Panc1 (cell line): ENCODE measurements at regions not wholly inside any gene's neighbourhood (a gene's known extent, or its start where the extent isn't known, plus 50 kb on each side); places are given as distances from the start of the nearest gene placed in this dataset.

ENCODE experiments used
- ATAC-seq: fragments of 200-7000 bp; cut with Tn5 transposase; 2 replicates; pipeline ENCODE4 v1.9.1; 2020; ENCODE audit warnings: mild to moderate bottlenecking, moderate library complexity
- BruUV-seq: library from RNA; stranded (reverse); fragments of 400-500 nt; replicated peaks from 2 replicates; lab custom pipeline; 2021; lab: Mats Ljungman, UMichigan
- CTCF ChIA-PET: fragments of 300-600 bp; sonication (Branson Sonifier 250); formaldehyde crosslinking; loops from one replicate; lab custom pipeline; 2022; ENCODE audit warnings: antibody characterized with exemption; lab: Charles Lee
- POLR2A ChIA-PET: fragments of 300-600 bp; sonication (Branson Sonifier 250); formaldehyde crosslinking; loops from one replicate; lab custom pipeline; 2022; ENCODE audit warnings: antibody characterized with exemption; lab: Charles Lee
- DNase-seq: peaks from one replicate; pipeline ENCODE4 v3.0.0-alpha.2; 2010; ENCODE audit warnings: low read depth, low spot score
- H3K27ac ChIP-seq: 2 replicates; pipeline ENCODE4 v1.5.1; 2011; ENCODE audit warnings: mild to moderate bottlenecking, low read length, inconsistent platforms
- H3K27me3 ChIP-seq: fragments of 200-500 bp; sonication (Bioruptor generic); 2 replicates; pipeline ENCODE4 v1.6.0; 2014; ENCODE audit warnings: low read length, inconsistent platforms; ENCODE audit not compliant: control insufficient read depth, insufficient read depth
- H3K36me3 ChIP-seq: fragments of 200-500 bp; sonication (Bioruptor generic); 2 replicates; pipeline ENCODE4 v1.5.1; 2014; ENCODE audit warnings: inconsistent platforms, mild to moderate bottlenecking, low read length, moderate library complexity; ENCODE audit not compliant: control insufficient read depth, insufficient read depth
- H3K4me1 ChIP-seq: 2 replicates; pipeline ENCODE4 v1.5.1; 2011; ENCODE audit warnings: inconsistent platforms, mild to moderate bottlenecking, low read length, moderate library complexity; ENCODE audit not compliant: control insufficient read depth, insufficient read depth
- H3K4me3 ChIP-seq, 2 experiments: 2 replicates each; pipeline ENCODE4 v1.5.1; 2011 to 2012; ENCODE audit warnings: low read depth in 2 of 2, low read length in 2 of 2, mild to moderate bottlenecking in 2 of 2, inconsistent platforms in 1 of 2, moderate library complexity in 1 of 2
- H3K9me3 ChIP-seq: fragments of 200-500 bp; sonication (Bioruptor generic); 2 replicates; pipeline ENCODE4 v1.5.1; 2014; ENCODE audit warnings: low read depth, mild to moderate bottlenecking, inconsistent platforms, low read length, moderate library complexity; ENCODE audit not compliant: control insufficient read depth, insufficient read depth
- POLR2AphosphoS5 ChIP-seq: IDR thresholded peaks from 2 replicates; pipeline ENCODE4 v1.6.1; 2012; ENCODE audit warnings: mild to moderate bottlenecking, low read depth, low read length, moderate library complexity
- REST ChIP-seq, 2 experiments: IDR thresholded peaks; 2 replicates each; pipeline ENCODE4 v1.6.1; 2011 to 2012; ENCODE audit warnings: low read depth in 2 of 2, control low read depth in 1 of 2, low read length in 1 of 2, mild to moderate bottlenecking in 1 of 2, moderate library complexity in 1 of 2; ENCODE audit not compliant: insufficient read depth in 1 of 2
- SIN3A ChIP-seq: IDR thresholded peaks from 2 replicates; pipeline ENCODE4 v1.6.1; 2012; ENCODE audit warnings: low read depth, mild to moderate bottlenecking, low read length, moderate library complexity, borderline replicate concordance; ENCODE audit not compliant: insufficient read depth
- TCF7L2 ChIP-seq: IDR thresholded peaks from 2 replicates; pipeline ENCODE4 v1.6.1; 2011; ENCODE audit warnings: mild to moderate bottlenecking, low read depth, low read length, inconsistent platforms
- in situ Hi-C: cut with HindIII; loops from 2 replicates; pipeline ENCODE4 v1.10.0; 2016; ENCODE audit warnings: low sequenced_read_pairs, low pct_unique_long_range_greater_than_20kb
- intact Hi-C: fragments of 100-400 bp; cut with micrococcal nuclease; formaldehyde crosslinking; loops from one replicate; pipeline ENCODE4 v1.10.0; 2022; ENCODE audit not compliant: unreplicated experiment
- TF ChIP-seq, protein P1 (sequence below): fragments of 450-650 bp; IDR thresholded peaks from 2 replicates; pipeline ENCODE4 v1.5.1; 2017; ENCODE audit warnings: mild to moderate bottlenecking

DNA sequence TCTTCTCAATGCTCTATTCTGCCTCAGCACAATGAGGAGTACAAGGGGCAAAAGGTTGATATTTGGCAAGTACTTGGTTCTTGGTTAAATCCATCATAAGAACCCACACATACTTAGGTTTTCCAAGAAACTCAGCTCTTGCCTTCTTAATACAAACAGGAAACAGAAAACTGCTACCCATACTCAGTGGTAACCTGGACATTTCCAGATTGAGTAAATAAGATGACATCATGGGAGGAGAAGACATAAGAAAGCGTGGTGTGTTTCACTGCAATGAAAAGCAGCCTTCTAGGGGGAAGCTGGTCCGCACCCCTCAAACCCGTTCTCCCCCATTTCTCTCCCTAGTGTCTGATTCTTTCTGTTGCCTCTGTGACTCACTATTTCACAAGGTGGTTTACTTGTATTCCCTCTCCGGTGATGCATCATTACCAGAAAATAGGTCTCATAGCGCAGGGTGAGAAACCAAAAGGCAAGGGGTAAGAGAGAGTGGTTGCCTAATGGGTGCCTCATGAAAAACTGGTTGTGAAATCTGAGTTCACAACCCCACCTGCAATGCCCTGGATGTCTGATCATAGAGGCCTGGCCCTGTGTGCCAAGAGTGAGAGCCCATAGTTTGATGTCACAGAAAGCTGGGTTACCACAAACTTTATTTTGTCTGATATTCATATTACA is 326.5 kb upstream of the TBX3 start:
- BruUV-seq, result no TSS peak
- H3K4me3 ChIP-seq, result no peak overlapping the region
- H3K27me3 ChIP-seq, result no peaks in the 10 kb centered on the region; the same call in 1 of the 2 replicates
- no peaks in the 10 kb centered on the region for H3K9me3 ChIP-seq
- TF ChIP-seq SIN3A (no peak), REST (IDR thresholded peaks at IDR 0.05; ENCODE audit: insufficient read depth in 1 of 2, low read depth in 2 of 2, low read length in 1 of 2) (no peak), POLR2AphosphoS5 (no peak), TCF7L2 (no peak)
- TF ChIP-seq, protein P1, sequence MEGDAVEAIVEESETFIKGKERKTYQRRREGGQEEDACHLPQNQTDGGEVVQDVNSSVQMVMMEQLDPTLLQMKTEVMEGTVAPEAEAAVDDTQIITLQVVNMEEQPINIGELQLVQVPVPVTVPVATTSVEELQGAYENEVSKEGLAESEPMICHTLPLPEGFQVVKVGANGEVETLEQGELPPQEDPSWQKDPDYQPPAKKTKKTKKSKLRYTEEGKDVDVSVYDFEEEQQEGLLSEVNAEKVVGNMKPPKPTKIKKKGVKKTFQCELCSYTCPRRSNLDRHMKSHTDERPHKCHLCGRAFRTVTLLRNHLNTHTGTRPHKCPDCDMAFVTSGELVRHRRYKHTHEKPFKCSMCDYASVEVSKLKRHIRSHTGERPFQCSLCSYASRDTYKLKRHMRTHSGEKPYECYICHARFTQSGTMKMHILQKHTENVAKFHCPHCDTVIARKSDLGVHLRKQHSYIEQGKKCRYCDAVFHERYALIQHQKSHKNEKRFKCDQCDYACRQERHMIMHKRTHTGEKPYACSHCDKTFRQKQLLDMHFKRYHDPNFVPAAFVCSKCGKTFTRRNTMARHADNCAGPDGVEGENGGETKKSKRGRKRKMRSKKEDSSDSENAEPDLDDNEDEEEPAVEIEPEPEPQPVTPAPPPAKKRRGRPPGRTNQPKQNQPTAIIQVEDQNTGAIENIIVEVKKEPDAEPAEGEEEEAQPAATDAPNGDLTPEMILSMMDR, result no peak
- POLR2A ChIA-PET, result no interaction called here
- ATAC-seq (no peak), DNase-seq (no peak)
- CTCF ChIA-PET, result no interaction called here
- no peaks in the 10 kb centered on the region for H3K4me1 ChIP-seq
- intact Hi-C loops, result no loop called here
- in situ Hi-C loops, result no loop called here
- H3K36me3 ChIP-seq, result no peaks in the 10 kb centered on the region
- no peak overlapping the region for H3K27ac ChIP-seq

DNA sequence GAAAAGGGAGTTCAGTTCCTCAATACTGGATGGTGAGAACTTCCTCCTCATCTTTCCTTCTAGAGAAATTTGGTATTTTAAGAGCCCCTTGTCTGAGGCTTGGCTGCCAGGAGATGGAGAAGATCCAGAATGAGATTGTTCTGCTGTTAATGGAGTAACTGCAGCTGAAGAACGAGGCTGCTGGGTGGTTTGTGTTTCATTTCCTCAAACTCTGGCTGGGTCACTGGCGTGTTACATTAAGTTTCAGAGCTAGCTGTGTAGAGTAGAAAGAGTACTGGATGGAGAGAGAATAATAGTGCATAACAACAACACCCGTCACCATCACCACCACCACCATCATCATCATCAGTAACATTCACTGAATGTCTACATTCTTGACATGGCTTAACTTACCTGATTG is 325.0 kb upstream of the TBX3 start:
- intact Hi-C loops, result no loop called here
- POLR2A ChIA-PET, result no interaction called here
- BruUV-seq, result no TSS peak
- TF ChIP-seq SIN3A, result no peak
- no peak for TF ChIP-seq POLR2AphosphoS5
- TF ChIP-seq TCF7L2, result no peak
- TF ChIP-seq, protein P1, result no peak
- no peak for TF ChIP-seq REST (IDR thresholded peaks at IDR 0.05; ENCODE audit: insufficient read depth in 1 of 2, low read depth in 2 of 2, low read length in 1 of 2)
- Histone ChIP-seq H3K27me3 (no peaks in the 10 kb centered on the region; the same call in 1 of the 2 replicates), H3K36me3 (no peaks in the 10 kb centered on the region), H3K4me3 (no peak overlapping the region), H3K9me3 (no peaks in the 10 kb centered on the region), H3K27ac (no peak overlapping the region), H3K4me1 (no peaks in the 10 kb centered on the region)
- DNase-seq, result no peak
- CTCF ChIA-PET, result no interaction called here
- no peak for ATAC-seq
- in situ Hi-C loops, result no loop called here
